HL-60 (cell line): ENCODE measurements at regions not wholly inside any gene's neighbourhood (a gene's known extent, or its start where the extent isn't known, plus 50 kb on each side); places are given as distances from the start of the nearest gene placed in this dataset.

Experiments
- DNase-seq, 2 experiments: peaks; one replicate each; pipeline ENCODE4 v3.0.0-alpha.2; 2010 to 2020; ENCODE audit warnings: low read depth in 1 of 2, low spot score in 1 of 2
- H3K27ac ChIP-seq: fragments of 250-450 bp; sonication (Bioruptor Pico); replicated peaks from 2 replicates; pipeline ENCODE4 v1.5.1; 2020; ENCODE audit warnings: mild to moderate bottlenecking, moderate library complexity
- H3K27me3 ChIP-seq: fragments of 250-450 bp; sonication (Bioruptor Pico); 2 replicates; pipeline ENCODE4 v1.5.1; 2021; ENCODE audit warnings: mild to moderate bottlenecking, moderate library complexity; ENCODE audit not compliant: insufficient read depth, poor library complexity, severe bottlenecking
- H3K4me3 ChIP-seq: replicated peaks from 2 replicates; pipeline ENCODE4 v1.5.1; 2011; ENCODE audit warnings: mild to moderate bottlenecking, control low read depth, low read length; ENCODE audit not compliant: insufficient read depth
- GABPA ChIP-seq: IDR thresholded peaks from 2 replicates; pipeline ENCODE4 v1.6.1; 2012; ENCODE audit warnings: low read depth
- POLR2AphosphoS5 ChIP-seq: IDR thresholded peaks from 2 replicates; pipeline ENCODE4 v1.6.1; 2012; ENCODE audit warnings: low read depth
- SPI1 ChIP-seq: IDR thresholded peaks from 2 replicates; pipeline ENCODE4 v1.6.1; 2012; ENCODE audit warnings: low read depth, mild to moderate bottlenecking, borderline replicate concordance
- TF ChIP-seq, protein P1 (sequence below): IDR thresholded peaks from one replicate; pipeline ENCODE4 v1.5.1; 2011; ENCODE audit warnings: low read length, control low read depth, inconsistent platforms; ENCODE audit not compliant: insufficient read depth
- TF ChIP-seq, protein P2 (sequence below): IDR thresholded peaks from 2 replicates; pipeline ENCODE4 v1.6.1; 2012; ENCODE audit warnings: low read depth; ENCODE audit not compliant: insufficient replicate concordance

DNA sequence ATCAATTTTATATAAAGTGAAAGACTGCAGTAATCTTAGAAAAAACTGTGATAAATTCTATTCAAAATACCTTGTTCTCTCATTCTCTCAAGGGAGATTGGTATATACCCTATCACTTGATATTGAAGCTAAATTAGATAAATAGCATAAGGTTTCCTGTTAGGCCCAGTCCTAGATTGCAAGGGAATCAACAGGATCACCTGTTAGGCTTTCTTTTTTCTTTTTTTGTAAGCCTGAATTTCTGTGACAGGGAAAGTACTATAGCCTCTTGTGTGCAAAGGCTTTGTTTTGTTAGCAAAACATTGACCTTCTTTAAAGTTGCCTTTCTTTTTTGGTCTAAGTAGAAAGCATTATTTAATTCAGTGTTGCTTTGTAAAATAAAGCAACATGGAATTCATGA is 100.0 kb downstream of the HAUS1 start:
- H3K4me3 ChIP-seq: no peak overlapping the region
- TF ChIP-seq, protein P1, sequence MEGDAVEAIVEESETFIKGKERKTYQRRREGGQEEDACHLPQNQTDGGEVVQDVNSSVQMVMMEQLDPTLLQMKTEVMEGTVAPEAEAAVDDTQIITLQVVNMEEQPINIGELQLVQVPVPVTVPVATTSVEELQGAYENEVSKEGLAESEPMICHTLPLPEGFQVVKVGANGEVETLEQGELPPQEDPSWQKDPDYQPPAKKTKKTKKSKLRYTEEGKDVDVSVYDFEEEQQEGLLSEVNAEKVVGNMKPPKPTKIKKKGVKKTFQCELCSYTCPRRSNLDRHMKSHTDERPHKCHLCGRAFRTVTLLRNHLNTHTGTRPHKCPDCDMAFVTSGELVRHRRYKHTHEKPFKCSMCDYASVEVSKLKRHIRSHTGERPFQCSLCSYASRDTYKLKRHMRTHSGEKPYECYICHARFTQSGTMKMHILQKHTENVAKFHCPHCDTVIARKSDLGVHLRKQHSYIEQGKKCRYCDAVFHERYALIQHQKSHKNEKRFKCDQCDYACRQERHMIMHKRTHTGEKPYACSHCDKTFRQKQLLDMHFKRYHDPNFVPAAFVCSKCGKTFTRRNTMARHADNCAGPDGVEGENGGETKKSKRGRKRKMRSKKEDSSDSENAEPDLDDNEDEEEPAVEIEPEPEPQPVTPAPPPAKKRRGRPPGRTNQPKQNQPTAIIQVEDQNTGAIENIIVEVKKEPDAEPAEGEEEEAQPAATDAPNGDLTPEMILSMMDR: no peak
- no peak for TF ChIP-seq POLR2AphosphoS5
- TF ChIP-seq SPI1: no peak
- TF ChIP-seq GABPA: no peak
- TF ChIP-seq, protein P2, sequence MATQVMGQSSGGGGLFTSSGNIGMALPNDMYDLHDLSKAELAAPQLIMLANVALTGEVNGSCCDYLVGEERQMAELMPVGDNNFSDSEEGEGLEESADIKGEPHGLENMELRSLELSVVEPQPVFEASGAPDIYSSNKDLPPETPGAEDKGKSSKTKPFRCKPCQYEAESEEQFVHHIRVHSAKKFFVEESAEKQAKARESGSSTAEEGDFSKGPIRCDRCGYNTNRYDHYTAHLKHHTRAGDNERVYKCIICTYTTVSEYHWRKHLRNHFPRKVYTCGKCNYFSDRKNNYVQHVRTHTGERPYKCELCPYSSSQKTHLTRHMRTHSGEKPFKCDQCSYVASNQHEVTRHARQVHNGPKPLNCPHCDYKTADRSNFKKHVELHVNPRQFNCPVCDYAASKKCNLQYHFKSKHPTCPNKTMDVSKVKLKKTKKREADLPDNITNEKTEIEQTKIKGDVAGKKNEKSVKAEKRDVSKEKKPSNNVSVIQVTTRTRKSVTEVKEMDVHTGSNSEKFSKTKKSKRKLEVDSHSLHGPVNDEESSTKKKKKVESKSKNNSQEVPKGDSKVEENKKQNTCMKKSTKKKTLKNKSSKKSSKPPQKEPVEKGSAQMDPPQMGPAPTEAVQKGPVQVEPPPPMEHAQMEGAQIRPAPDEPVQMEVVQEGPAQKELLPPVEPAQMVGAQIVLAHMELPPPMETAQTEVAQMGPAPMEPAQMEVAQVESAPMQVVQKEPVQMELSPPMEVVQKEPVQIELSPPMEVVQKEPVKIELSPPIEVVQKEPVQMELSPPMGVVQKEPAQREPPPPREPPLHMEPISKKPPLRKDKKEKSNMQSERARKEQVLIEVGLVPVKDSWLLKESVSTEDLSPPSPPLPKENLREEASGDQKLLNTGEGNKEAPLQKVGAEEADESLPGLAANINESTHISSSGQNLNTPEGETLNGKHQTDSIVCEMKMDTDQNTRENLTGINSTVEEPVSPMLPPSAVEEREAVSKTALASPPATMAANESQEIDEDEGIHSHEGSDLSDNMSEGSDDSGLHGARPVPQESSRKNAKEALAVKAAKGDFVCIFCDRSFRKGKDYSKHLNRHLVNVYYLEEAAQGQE: no peak
- DNase-seq: no peak
- H3K27ac ChIP-seq: peak overlapping the region; percentile 96
- H3K27me3 ChIP-seq: no peaks in the 10 kb centered on the region

DNA sequence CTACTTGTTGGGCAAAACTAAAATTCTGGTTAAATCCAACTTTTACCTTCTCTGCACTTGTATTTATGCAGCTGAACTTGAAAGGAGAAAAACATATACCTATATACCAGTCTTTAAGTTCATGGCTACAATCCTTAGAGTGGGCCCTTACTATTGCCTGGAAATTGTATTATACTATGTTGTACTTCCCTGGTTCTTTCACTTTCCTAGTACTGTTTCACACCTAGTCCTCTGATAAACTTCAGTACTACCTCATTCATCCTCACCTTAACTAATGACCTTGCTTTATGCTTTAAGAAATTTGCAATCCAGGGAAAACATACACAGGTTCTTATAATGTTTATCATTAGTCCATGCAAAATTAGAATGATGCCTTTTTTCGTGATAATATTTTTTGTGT is 103.8 kb downstream of the HAUS1 start:
- no peak for TF ChIP-seq POLR2AphosphoS5
- no peak for TF ChIP-seq GABPA
- TF ChIP-seq SPI1: no peak
- TF ChIP-seq, protein P2: no peak
- TF ChIP-seq, protein P1: no peak
- Histone ChIP-seq H3K27ac (peak overlapping the region; percentile 13; the same call in 1 of the 2 replicates), H3K4me3 (no peak overlapping the region), H3K27me3 (no peaks in the 10 kb centered on the region)
- no peak for DNase-seq

DNA sequence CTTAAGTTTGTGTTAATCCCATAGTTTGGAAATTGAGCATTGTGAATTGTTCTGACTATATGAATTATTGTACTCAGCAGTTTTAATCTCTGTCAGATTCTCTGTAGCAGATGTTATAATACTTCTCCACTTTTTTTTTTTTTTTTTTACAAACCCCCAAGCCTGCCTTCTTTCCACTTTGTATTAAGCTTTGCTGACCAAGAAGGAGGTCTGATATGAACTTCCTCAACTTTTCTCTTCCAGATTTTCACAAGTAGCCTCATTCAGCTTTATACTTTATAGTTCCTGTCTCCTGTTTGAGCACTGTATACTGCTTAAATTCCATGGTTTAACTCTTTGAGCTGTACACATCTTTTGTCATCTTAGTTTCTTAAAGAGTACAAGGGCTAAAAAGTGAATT is 105.0 kb downstream of the HAUS1 start:
- TF ChIP-seq, protein P2: no peak
- TF ChIP-seq SPI1 (no peak), POLR2AphosphoS5 (no peak), GABPA (no peak)
- TF ChIP-seq, protein P1: no peak
- no peak for DNase-seq
- peak overlapping the region; percentile 14; the same call in 1 of the 2 replicates for H3K27ac ChIP-seq
- H3K4me3 ChIP-seq: no peak overlapping the region
- no peaks in the 10 kb centered on the region for H3K27me3 ChIP-seq
